Endothelial cell of umbilical vein (primary cell): ENCODE measurements at regions not wholly inside any gene's neighbourhood (a gene's known extent, or its start where the extent isn't known, plus 50 kb on each side); places are given as distances from the start of the nearest gene placed in this dataset.

Experiments
- BruUV-seq: library from RNA; stranded (reverse); fragments of 400-500 nt; replicated peaks from 2 replicates; lab custom pipeline; 2021; lab: Mats Ljungman, UMichigan
- CTCF ChIA-PET: fragments of 300-600, 350-600 bp; sonication (Branson Sonifier 250); formaldehyde crosslinking; loops from one replicate; lab custom pipeline; 2021; ENCODE audit warnings: antibody characterized with exemption, inconsistent platforms; lab: Charles Lee
- POLR2A ChIA-PET: fragments of 300-600, 350-600 bp; sonication (Branson Sonifier 250); formaldehyde crosslinking; loops from one replicate; lab custom pipeline; 2021; ENCODE audit warnings: antibody characterized with exemption, inconsistent platforms; lab: Charles Lee
- DNase-seq: peaks from one replicate; pipeline ENCODE4 v3.0.0-alpha.2; 2011; ENCODE audit warnings: low read depth, low spot score
- FAIRE-seq: peaks from 2 replicates; lab custom pipeline; 2011; peaks lifted over from hg19 to GRCh38; lab: Jason Lieb, UNC
- H2AFZ ChIP-seq: 2 replicates; pipeline ENCODE4 v1.6.0; 2012; ENCODE audit warnings: low read depth, low read length, control low read depth, inconsistent platforms
- H3K27ac ChIP-seq: 2 replicates; pipeline ENCODE4 v1.5.1; 2011; ENCODE audit warnings: low read depth, mild to moderate bottlenecking, control low read depth, low read length, moderate library complexity; ENCODE audit not compliant: insufficient read depth
- H3K27me3 ChIP-seq, 2 experiments: 2 replicates each; pipeline versions ENCODE4 v1.6.0 to v1.6.1; 2011; ENCODE audit warnings: low read length in 2 of 2, mixed read lengths in 1 of 2; ENCODE audit not compliant: control insufficient read depth in 2 of 2, insufficient read depth in 2 of 2
- H3K36me3 ChIP-seq, 2 experiments: 2 replicates in 1 of 2; 3 replicates in 1 of 2; pipeline ENCODE4 v1.5.1; 2011; ENCODE audit warnings: low read length in 2 of 2, mild to moderate bottlenecking in 1 of 2, moderate library complexity in 1 of 2; ENCODE audit not compliant: control insufficient read depth in 2 of 2, insufficient read depth in 2 of 2; ENCODE audit errors: extremely low read depth in 1 of 2
- H3K4me1 ChIP-seq: 3 replicates; pipeline ENCODE4 v1.5.1; 2011; ENCODE audit warnings: mild to moderate bottlenecking, low read length; ENCODE audit not compliant: control insufficient read depth, insufficient read depth; ENCODE audit errors: extremely low read depth
- H3K4me2 ChIP-seq: 2 replicates; pipeline ENCODE4 v1.6.1; 2011; ENCODE audit warnings: low read length, control low read depth, mixed read lengths; ENCODE audit not compliant: insufficient read depth
- H3K4me3 ChIP-seq, 3 experiments: fragments of 200-600 bp in 1 of 3; sonication (generic), shearing (Covaris generic) in 1 of 3; replicated peaks in 1 of 3; 2 replicates each; pipeline ENCODE4 v1.5.1; 2011 to 2016; ENCODE audit warnings: control low read depth in 3 of 3, low read length in 3 of 3, mild to moderate bottlenecking in 2 of 3, inconsistent platforms in 1 of 3, low read depth in 1 of 3, moderate library complexity in 1 of 3; ENCODE audit not compliant: insufficient read depth in 1 of 3
- H3K79me2 ChIP-seq: 2 replicates; pipeline ENCODE4 v1.6.0; 2012; ENCODE audit warnings: low read length, inconsistent platforms; ENCODE audit not compliant: control insufficient read depth, insufficient read depth
- H3K9ac ChIP-seq: replicated peaks from 2 replicates; pipeline ENCODE3; 2011; ENCODE audit warnings: low read length, control low read depth; ENCODE audit not compliant: insufficient read depth; ENCODE audit errors: extremely low read depth
- H3K9me1 ChIP-seq: replicated peaks from 3 replicates; pipeline ENCODE4 v1.6.0; 2011; ENCODE audit warnings: mild to moderate bottlenecking, low read length; ENCODE audit not compliant: control insufficient read depth, insufficient read depth; ENCODE audit errors: extremely low read depth
- H3K9me3 ChIP-seq: replicated peaks from 2 replicates; pipeline ENCODE4 v1.5.1; 2012; ENCODE audit warnings: low read length, inconsistent platforms; ENCODE audit not compliant: control insufficient read depth, insufficient read depth
- H4K20me1 ChIP-seq: replicated peaks from 2 replicates; pipeline ENCODE3; 2011; ENCODE audit warnings: mild to moderate bottlenecking, low read length; ENCODE audit not compliant: control insufficient read depth, insufficient read depth; ENCODE audit errors: extremely low read depth
- EZH2 ChIP-seq: IDR thresholded peaks from 2 replicates; pipeline ENCODE4 v1.6.1; 2012; ENCODE audit warnings: borderline replicate concordance, low read depth, mild to moderate bottlenecking, moderate library complexity, low read length, inconsistent platforms; ENCODE audit not compliant: severe bottlenecking
- MYC ChIP-seq: IDR thresholded peaks from one replicate; pipeline ENCODE4 v1.6.1; 2011; ENCODE audit warnings: mild to moderate bottlenecking, low read depth, low read length
- POLR2A ChIP-seq: IDR thresholded peaks from 2 replicates; pipeline ENCODE4 v1.6.1; 2012; ENCODE audit warnings: low read depth, mild to moderate bottlenecking, control low read depth, low read length
- dilution Hi-C: fragments of 300-500 bp; cut with MboI; formaldehyde crosslinking; loops from one replicate; pipeline ENCODE4 v1.15.0; 2019; ENCODE audit warnings: low sequenced_read_pairs; ENCODE audit not compliant: extremely low pct_ligation_motif_present
- intact Hi-C: fragments of 100-400 bp; cut with micrococcal nuclease; formaldehyde crosslinking; loops from one replicate; pipeline ENCODE4 v1.10.0; 2022
- TF ChIP-seq, protein P1 (sequence below), 2 donors: IDR thresholded peaks; 1 replicate in 1 of 2; 2 replicates in 1 of 2; pipeline ENCODE4 v1.5.1; 2011; ENCODE audit warnings: low read length in 2 of 2, mild to moderate bottlenecking in 2 of 2, moderate library complexity in 2 of 2, control low read depth in 1 of 2, inconsistent platforms in 1 of 2, low read depth in 1 of 2; ENCODE audit not compliant: insufficient read depth in 1 of 2; ENCODE audit errors: extremely low read depth in 1 of 2

- DNase-seq = no peak
- ChIA-PET CTCF (no interaction called here), POLR2A (no interaction called here)
- no TSS peak for BruUV-seq
- Histone ChIP-seq H3K9me1 (no peaks in the 10 kb centered on the region), H3K9ac (no peak overlapping the region), H3K4me2 (no peak overlapping the region), H3K27ac (no peak overlapping the region), H3K4me3 (no peak overlapping the region), H3K27me3 (no peaks in the 10 kb centered on the region), H3K9me3 (peaks cover 2% of the 10 kb centered on the region), H4K20me1 (no peaks in the 10 kb centered on the region), H3K36me3 (no peaks in the 10 kb centered on the region), H3K4me1 (no peaks in the 10 kb centered on the region), H2AFZ (no peak overlapping the region), H3K79me2 (no peaks in the 10 kb centered on the region)
- intact Hi-C loops = no loop called here
- TF ChIP-seq EZH2 (no peak), POLR2A (no peak)
- TF ChIP-seq, protein P1, sequence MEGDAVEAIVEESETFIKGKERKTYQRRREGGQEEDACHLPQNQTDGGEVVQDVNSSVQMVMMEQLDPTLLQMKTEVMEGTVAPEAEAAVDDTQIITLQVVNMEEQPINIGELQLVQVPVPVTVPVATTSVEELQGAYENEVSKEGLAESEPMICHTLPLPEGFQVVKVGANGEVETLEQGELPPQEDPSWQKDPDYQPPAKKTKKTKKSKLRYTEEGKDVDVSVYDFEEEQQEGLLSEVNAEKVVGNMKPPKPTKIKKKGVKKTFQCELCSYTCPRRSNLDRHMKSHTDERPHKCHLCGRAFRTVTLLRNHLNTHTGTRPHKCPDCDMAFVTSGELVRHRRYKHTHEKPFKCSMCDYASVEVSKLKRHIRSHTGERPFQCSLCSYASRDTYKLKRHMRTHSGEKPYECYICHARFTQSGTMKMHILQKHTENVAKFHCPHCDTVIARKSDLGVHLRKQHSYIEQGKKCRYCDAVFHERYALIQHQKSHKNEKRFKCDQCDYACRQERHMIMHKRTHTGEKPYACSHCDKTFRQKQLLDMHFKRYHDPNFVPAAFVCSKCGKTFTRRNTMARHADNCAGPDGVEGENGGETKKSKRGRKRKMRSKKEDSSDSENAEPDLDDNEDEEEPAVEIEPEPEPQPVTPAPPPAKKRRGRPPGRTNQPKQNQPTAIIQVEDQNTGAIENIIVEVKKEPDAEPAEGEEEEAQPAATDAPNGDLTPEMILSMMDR (IDR thresholded peaks at IDR 0.05; ENCODE audit: extremely low read depth in 1 of 2, insufficient read depth in 1 of 2, low read depth in 1 of 2, low read length in 2 of 2) = no peak
- FAIRE-seq = no peak
- dilution Hi-C loops = no loop called here
Measured at GRCh38 chr13:111646456-111646855, 326.0 kb downstream of the TEX29 start.

DNA sequence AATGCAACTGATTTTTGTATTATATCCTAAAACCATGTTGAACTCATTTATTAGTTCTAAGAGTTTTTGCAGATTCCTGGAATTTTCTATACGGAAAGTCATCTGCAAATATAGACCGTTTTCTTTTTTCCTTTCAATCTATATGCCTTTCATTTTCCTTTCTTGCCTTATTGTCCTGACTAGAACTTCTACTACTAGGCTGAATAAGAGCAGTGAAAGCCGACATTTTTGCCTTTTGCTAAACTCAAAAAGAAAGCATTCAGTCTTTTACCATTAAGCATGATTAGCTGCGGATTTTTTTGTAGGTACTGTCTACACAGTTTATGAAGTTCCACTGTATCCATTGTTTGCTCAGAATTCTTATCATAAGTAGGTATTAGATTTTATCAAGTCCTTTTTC lies 328.4 kb downstream of the TEX29 start:
- Histone ChIP-seq H3K79me2 (no peaks in the 10 kb centered on the region), H3K9me3 (peaks cover 5% of the 10 kb centered on the region), H3K4me1 (no peaks in the 10 kb centered on the region), H3K36me3 (no peaks in the 10 kb centered on the region), H3K4me2 (no peak overlapping the region), H3K4me3 (no peak overlapping the region), H3K9ac (no peak overlapping the region), H3K9me1 (no peaks in the 10 kb centered on the region), H2AFZ (no peak overlapping the region), H4K20me1 (no peaks in the 10 kb centered on the region), H3K27me3 (no peaks in the 10 kb centered on the region), H3K27ac (no peak overlapping the region)
- no TSS peak for BruUV-seq
- intact Hi-C loops = no loop called here
- POLR2A ChIA-PET = no interaction called here
- no peak for TF ChIP-seq MYC
- CTCF ChIA-PET = no interaction called here
- dilution Hi-C loops = no loop called here
- DNase-seq (no peak), FAIRE-seq (no peak)
